Muscle layer of colon (tissue), 2 donors: ENCODE measurements at regions not wholly inside any gene's neighbourhood (a gene's known extent, or its start where the extent isn't known, plus 50 kb on each side); places are given as distances from the start of the nearest gene placed in this dataset.

Experiments
- H3K27ac ChIP-seq: one replicate; pipeline ENCODE4 v1.7.0; 2013; ENCODE audit warnings: low read depth, mild to moderate bottlenecking, low read length, moderate library complexity
- H3K27me3 ChIP-seq, 2 donors: one replicate each; pipeline ENCODE4 v1.7.0; 2013; ENCODE audit warnings: low read length in 2 of 2, mild to moderate bottlenecking in 2 of 2; ENCODE audit not compliant: insufficient read depth in 2 of 2, control insufficient read depth in 1 of 2
- H3K36me3 ChIP-seq: one replicate; pipeline ENCODE4 v1.7.0; 2013; ENCODE audit warnings: mild to moderate bottlenecking, low read length; ENCODE audit not compliant: insufficient read depth
- H3K4me1 ChIP-seq: one replicate; pipeline ENCODE4 v1.7.0; 2013; ENCODE audit warnings: mild to moderate bottlenecking, low read length; ENCODE audit not compliant: insufficient read depth
- H3K4me3 ChIP-seq, 2 donors: one replicate each; pipeline ENCODE4 v1.7.0; 2013; ENCODE audit warnings: low read length in 2 of 2, low read depth in 1 of 2, mild to moderate bottlenecking in 1 of 2, moderate library complexity in 1 of 2
- H3K9ac ChIP-seq: one replicate; pipeline ENCODE4 v1.7.0; 2013; ENCODE audit warnings: low read length
- H3K9me3 ChIP-seq: one replicate; pipeline ENCODE4 v1.7.0; 2013; ENCODE audit warnings: mild to moderate bottlenecking, low read length
- donor health status: abdominal sarcoma.
- donor health status: Adenocarcinoma of cecum.

DNA sequence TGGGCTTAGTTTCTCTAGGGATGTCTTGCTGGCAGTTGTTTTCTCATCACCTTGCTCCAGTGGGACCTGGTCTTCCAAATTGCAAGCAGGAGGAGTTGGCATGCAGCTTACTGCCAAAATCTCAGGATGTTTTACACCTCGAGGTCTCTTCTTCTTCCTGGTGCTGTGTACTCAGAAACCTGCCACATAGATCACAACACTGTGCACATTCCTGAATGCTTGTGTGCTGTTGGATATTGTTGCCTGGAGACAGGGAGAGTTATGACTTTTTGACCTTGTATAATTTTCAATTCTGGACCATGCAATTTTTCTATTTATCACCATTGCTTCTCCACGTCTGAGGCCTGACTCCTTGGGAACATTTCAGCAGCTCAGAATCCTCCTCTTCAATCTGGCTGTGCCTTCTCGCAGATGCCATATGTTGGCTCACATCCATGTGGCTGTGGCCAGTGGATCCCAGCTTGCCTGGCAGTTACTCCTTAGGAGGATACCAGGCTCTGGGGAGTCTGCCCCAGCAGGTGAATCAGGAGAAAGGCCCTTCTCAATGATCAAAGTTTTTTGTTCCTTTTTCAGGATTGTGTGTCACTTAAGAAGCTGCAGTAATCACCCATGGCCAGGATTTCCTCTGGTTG lies 489.3 kb downstream of the TSN start:
- Histone ChIP-seq H3K4me1 (no peaks in the 10 kb centered on the region), H3K9me3 (no peaks in the 10 kb centered on the region), H3K36me3 (no peaks in the 10 kb centered on the region), H3K27ac (no peak overlapping the region), H3K4me3 (no peak overlapping the region), H3K27me3 (no peaks in the 10 kb centered on the region), H3K9ac (no peak overlapping the region)

DNA sequence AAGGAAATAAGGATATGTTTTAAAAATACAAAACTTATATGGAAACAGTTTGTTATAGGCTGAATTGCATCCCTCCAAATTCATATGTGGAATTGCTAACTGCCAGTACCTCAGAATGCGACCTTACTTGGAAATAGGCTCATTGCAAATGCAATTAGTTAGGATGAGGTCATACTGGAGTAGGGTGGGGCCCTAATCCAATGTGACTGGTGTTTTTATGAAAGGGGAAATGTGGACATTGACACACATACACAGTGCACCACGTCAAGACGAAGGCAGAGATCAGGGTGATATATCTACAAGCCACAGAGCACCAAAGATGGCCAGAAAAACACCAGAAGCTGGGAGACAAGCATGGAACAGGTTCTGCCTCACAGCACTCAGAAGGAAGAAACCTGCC lies 494.2 kb downstream of the TSN start:
- Histone ChIP-seq H3K9ac (no peak overlapping the region), H3K9me3 (no peaks in the 10 kb centered on the region), H3K4me3 (no peak overlapping the region), H3K27me3 (no peaks in the 10 kb centered on the region), H3K27ac (no peak overlapping the region), H3K36me3 (no peaks in the 10 kb centered on the region), H3K4me1 (no peaks in the 10 kb centered on the region)

DNA sequence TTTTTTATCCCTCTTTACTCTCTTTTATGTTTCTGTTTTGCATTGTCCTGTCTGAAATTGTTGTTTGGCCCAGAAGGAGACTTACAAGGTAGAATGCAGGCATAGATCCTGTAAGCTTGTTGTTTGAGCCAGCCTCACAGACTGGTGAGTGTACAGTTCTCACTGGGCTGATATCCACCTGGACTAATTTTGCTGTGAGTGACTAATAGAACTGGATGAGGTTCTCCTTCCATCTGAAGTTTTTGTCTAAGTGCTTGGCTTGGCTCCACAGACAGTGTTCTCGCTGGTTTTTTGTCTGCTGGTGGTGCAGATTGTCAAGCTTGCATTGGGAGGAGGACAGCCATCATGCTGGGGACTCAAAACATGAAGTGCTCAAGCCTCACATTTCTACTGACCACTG lies 495.7 kb downstream of the TSN start:
- no peak overlapping the region for H3K4me3 ChIP-seq
- no peak overlapping the region for H3K9ac ChIP-seq
- H3K27me3 ChIP-seq: no peaks in the 10 kb centered on the region
- H3K9me3 ChIP-seq: no peaks in the 10 kb centered on the region
- no peak overlapping the region for H3K27ac ChIP-seq
- H3K4me1 ChIP-seq: no peaks in the 10 kb centered on the region
- H3K36me3 ChIP-seq: no peaks in the 10 kb centered on the region

DNA sequence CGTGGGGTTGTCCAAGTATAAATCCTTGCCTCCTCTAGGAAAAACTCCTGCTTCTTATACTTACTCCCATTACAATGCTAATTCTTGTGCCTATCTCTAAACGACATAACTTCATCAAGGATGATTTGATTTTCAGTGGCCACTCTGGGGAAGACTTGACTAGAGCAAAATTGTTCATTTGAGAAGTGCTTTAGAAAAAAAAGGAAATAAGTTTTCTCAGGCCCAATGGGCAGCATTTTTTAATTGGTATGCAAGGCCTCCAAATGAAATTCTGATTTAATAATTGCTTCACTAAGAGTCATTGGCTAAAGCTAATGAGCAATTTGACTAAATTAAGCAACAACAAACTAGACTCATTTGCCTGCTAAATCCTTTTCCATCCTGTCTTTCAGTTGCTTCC lies 496.1 kb downstream of the TSN start:
- Histone ChIP-seq H3K27me3 (no peaks in the 10 kb centered on the region), H3K36me3 (no peaks in the 10 kb centered on the region), H3K9ac (no peak overlapping the region), H3K9me3 (no peaks in the 10 kb centered on the region), H3K27ac (no peak overlapping the region), H3K4me1 (no peaks in the 10 kb centered on the region), H3K4me3 (no peak overlapping the region)

DNA sequence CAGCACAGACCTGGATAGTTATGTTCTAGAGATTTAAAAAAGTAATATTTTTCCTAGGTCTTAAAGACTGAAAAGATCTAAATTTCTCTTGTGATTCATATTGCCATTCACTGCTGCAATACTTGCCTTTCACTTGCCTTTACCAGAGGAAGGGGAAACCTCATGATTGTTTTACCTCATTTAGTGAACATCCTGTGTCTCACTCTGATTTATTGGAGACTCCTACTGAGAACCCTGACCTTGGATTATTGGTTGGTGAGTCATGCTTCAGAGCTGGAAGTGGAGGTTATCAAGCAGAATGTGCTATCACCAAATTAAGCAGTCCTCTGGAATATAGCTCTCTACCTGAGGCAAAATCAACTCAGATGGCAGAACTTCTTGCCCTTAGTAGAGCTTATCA lies 500.5 kb downstream of the TSN start:
- H3K4me3 ChIP-seq: no peak overlapping the region
- H3K9ac ChIP-seq: no peak overlapping the region
- no peaks in the 10 kb centered on the region for H3K36me3 ChIP-seq
- no peak overlapping the region for H3K27ac ChIP-seq
- H3K27me3 ChIP-seq: no peaks in the 10 kb centered on the region
- no peaks in the 10 kb centered on the region for H3K4me1 ChIP-seq
- no peaks in the 10 kb centered on the region for H3K9me3 ChIP-seq

DNA sequence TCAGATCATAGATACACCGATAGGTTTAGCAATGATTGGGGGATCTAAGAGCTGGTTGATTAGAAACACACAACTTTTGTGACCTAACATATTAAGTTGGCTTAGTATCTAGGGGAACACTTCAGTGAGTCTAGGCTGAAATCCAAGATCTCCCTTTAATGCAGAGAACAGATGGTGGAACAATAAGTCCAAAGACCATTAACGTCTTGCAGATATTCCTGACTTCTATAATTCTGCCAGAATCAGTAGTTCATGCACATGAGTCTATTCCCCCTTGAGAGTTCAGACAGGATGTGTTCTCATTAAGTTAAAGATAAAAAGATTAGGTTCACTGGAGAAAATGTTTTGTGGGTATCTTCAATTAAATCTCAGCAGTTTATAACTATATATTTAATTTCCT lies 506.5 kb downstream of the TSN start:
- Histone ChIP-seq H3K27me3 (no peaks in the 10 kb centered on the region), H3K4me1 (no peaks in the 10 kb centered on the region), H3K9me3 (no peaks in the 10 kb centered on the region)

DNA sequence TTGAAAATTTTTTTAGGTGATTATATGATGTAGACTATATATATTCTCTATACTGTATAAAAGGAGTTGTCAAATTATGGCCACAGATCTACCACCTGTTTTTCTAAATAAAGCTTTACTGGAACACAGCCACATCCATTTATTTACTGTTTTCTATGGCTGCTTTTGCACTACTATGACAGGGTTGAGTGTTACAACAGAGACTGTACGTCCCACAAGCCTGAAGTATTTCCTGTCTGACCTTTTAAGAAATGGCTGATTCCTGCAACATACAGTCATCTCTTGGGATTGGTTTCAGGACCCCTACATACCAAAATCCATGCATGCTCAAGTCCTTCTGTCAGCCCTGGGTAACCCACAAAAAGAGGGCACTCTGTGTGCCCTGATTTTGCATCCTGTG lies 508.3 kb downstream of the TSN start:
- Histone ChIP-seq H3K9me3 (no peaks in the 10 kb centered on the region), H3K4me1 (no peaks in the 10 kb centered on the region), H3K27me3 (no peaks in the 10 kb centered on the region), H3K9ac (no peak overlapping the region), H3K27ac (no peak overlapping the region), H3K4me3 (no peak overlapping the region), H3K36me3 (no peaks in the 10 kb centered on the region)

More for the DNA sequence above, 506.5 kb downstream of the TSN start:
- H3K9ac ChIP-seq: no peak overlapping the region
- H3K36me3 ChIP-seq: no peaks in the 10 kb centered on the region
- no peak overlapping the region for H3K4me3 ChIP-seq
- H3K27ac ChIP-seq: no peak overlapping the region

DNA sequence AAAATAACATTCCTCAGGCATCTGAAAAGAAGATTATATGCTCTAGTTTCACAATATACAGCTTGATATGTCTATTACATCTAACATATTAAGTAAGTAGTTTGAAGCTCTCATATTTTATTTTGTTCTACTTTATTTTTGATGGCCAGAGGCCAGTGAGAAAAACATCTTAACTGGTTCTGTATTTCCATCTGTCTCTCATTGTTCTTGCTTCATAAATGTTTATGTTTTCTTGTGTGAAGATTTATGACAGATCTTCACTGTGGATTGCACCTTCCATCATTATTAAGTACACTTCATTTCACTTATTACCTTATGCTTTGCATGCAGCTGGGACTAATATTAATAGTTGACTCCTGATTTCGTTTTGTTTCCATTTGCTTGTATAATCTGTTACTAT lies 511.2 kb downstream of the TSN start:
- Histone ChIP-seq H3K36me3 (no peaks in the 10 kb centered on the region), H3K4me3 (no peak overlapping the region), H3K27me3 (no peaks in the 10 kb centered on the region), H3K9me3 (no peaks in the 10 kb centered on the region), H3K9ac (no peak overlapping the region), H3K4me1 (no peaks in the 10 kb centered on the region), H3K27ac (no peak overlapping the region)

DNA sequence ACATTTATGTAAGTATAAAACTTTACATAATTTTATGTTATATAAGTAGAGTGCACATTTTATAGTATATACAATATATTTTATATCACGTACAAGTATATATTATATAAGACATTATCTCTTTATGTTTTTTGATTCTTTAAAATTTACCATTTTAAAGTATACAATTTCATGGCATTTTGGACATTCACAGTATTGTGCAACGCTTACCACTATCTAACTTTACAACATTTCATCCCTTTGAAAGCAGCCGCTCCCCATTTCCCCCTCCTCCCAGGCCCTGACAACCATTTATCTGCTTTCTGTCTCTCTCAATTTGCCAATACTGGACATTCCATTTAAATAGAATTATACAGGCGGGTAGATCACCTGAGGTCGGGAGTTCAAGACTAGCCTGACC lies 512.5 kb downstream of the TSN start:
- Histone ChIP-seq H3K36me3 (no peaks in the 10 kb centered on the region), H3K4me1 (no peaks in the 10 kb centered on the region), H3K27ac (no peak overlapping the region), H3K9ac (no peak overlapping the region), H3K27me3 (no peaks in the 10 kb centered on the region), H3K9me3 (no peaks in the 10 kb centered on the region), H3K4me3 (no peak overlapping the region)

DNA sequence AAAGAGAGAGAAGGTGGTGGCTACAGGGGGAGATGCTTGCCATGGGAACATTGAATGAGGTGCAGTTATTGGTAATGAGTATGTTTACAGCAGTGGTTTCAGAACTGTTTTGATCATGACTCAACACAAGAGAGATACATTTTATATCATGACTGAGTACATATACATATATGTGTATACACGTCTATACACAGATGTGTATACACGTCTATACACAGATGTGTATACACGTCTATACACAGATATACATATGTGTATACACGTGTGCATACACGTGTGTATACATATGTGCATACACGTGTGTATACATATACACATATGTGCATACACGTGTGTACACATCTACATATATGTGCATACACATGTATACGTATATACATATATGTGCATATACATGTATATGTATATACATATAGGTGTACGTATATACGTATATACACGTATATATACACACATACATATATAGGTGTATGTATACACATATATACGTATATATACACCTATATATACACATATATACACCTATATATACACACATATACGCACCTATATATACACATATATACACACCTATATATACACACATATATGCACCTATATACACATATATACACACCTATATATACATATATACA lies 518.5 kb downstream of the TSN start:
- Histone ChIP-seq H3K27me3 (no peaks in the 10 kb centered on the region), H3K9me3 (no peaks in the 10 kb centered on the region), H3K27ac (no peak overlapping the region), H3K36me3 (no peaks in the 10 kb centered on the region), H3K9ac (no peak overlapping the region), H3K4me3 (no peak overlapping the region), H3K4me1 (no peaks in the 10 kb centered on the region)

DNA sequence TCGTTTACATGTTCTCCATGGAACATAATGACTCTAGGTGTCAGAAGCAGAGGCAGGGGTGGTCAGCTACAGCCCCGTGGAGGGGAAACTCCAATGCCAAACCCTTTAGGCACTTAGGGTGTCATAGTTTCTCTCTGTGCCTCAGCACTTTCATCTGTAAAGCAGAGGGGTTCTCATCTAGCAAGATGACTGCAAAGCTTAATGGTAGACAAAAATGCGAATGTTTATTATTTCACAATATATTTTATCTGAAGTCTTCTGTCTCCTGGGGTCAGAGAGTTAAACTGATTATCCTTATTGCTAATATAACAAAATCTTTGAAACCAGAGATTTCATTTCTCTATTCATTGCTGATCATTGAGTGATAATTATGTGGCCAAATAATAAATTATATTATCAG lies 522.5 kb downstream of the TSN start:
- no peaks in the 10 kb centered on the region for H3K9me3 ChIP-seq
- H3K27ac ChIP-seq: no peak overlapping the region
- no peaks in the 10 kb centered on the region for H3K36me3 ChIP-seq
- no peaks in the 10 kb centered on the region for H3K4me1 ChIP-seq
- no peak overlapping the region for H3K9ac ChIP-seq
- no peaks in the 10 kb centered on the region for H3K27me3 ChIP-seq
- no peak overlapping the region for H3K4me3 ChIP-seq

DNA sequence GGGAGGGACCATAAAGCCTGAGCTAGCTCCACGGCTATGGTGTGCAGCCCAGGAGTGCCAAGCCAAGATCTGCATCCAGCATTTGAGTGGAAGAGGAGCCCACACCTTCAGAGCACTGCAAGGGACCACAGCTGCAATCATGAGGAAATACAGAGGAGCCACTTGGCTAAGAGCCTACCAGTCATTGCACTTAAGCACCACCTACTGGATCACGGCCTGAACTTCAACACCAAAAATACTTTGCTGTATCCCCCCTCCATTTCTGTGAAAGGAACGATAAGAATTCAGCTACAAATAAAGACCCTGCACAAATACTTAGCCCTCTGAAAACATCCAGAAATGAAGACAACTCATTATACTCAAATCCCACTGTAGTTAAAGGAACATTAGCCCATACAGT lies 545.3 kb downstream of the TSN start:
- H3K4me3 ChIP-seq: no peak overlapping the region
- H3K36me3 ChIP-seq: no peaks in the 10 kb centered on the region
- no peaks in the 10 kb centered on the region for H3K9me3 ChIP-seq
- no peak overlapping the region for H3K9ac ChIP-seq
- H3K4me1 ChIP-seq: no peaks in the 10 kb centered on the region
- no peaks in the 10 kb centered on the region for H3K27me3 ChIP-seq
- no peak overlapping the region for H3K27ac ChIP-seq
